OCI-LY7 (cell line): ENCODE measurements at regions not wholly inside any gene's neighbourhood (a gene's known extent, or its start where the extent isn't known, plus 50 kb on each side); places are given as distances from the start of the nearest gene placed in this dataset.

ENCODE experiments used
- CTCF ChIP-seq: fragments of 200-600 bp; sonication (generic); conservative IDR thresholded peaks from 2 replicates; pipeline ENCODE4 v1.5.1; 2014; ENCODE audit warnings: mild to moderate bottlenecking, antibody characterized with exemption, low read length, moderate library complexity, mixed read lengths
- EZH2phosphoT487 ChIP-seq: fragments of 200-600 bp; sonication (generic); IDR thresholded peaks from 2 replicates; pipeline ENCODE4 v1.6.1; 2018; ENCODE audit warnings: low read depth, borderline replicate concordance, mild to moderate bottlenecking, mixed run types, antibody characterized with exemption, low read length, moderate library complexity, mixed read lengths

- TF ChIP-seq CTCF: no peak
- no peak for TF ChIP-seq EZH2phosphoT487
These were observed 603.1 kb upstream of the PCDH15 start for GRCh38 chr10:55404094-55404493.
